Fibroblast of the aortic adventitia (primary cell): ENCODE measurements at regions not wholly inside any gene's neighbourhood (a gene's known extent, or its start where the extent isn't known, plus 50 kb on each side); places are given as distances from the start of the nearest gene placed in this dataset.

Experiments
- DNase-seq: peaks from one replicate; pipeline ENCODE4 v3.0.0-alpha.2; 2010; ENCODE audit warnings: low read depth
- H3K4me3 ChIP-seq: 2 replicates; pipeline ENCODE4 v1.5.1; 2011; ENCODE audit warnings: low read depth, mild to moderate bottlenecking, control low read depth, low read length, moderate library complexity
- TF ChIP-seq, protein P1 (sequence below): IDR thresholded peaks from 2 replicates; pipeline ENCODE4 v1.5.1; 2011; ENCODE audit warnings: mild to moderate bottlenecking, low read length, control low read depth, inconsistent platforms; ENCODE audit not compliant: insufficient read depth

DNA sequence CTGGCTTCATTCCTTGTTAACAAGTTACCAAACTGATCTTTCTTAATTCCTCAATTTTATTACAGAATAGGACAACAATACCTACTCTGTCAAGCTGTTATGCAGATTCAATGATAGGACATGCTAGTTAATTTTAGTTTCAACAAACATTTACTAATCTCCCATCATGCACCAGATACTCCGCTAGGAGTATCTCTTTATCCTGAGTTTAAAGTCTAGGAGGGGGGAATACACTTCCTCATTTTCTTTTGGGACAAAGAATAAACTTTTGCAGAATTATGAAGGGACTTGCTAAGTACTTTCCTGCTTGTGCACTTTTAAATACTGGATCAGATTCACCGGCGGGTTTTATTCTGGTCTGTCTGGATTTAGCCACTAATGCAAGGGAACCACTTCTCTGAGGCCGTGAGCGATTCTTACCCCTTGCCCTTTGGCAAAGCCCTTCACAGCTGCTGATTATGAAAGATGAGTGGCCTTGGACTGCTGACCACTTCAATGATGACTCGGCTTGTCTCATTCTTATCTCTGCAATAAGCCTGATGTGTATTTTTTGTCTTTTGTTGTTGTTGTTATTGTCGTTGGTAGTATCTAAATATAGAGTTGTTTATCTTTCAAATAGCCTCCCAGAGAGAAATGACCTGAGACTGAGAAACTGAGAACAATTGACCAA is 73.9 kb downstream of the RMI1 start:
- H3K4me3 ChIP-seq = no peak overlapping the region
- TF ChIP-seq, protein P1, sequence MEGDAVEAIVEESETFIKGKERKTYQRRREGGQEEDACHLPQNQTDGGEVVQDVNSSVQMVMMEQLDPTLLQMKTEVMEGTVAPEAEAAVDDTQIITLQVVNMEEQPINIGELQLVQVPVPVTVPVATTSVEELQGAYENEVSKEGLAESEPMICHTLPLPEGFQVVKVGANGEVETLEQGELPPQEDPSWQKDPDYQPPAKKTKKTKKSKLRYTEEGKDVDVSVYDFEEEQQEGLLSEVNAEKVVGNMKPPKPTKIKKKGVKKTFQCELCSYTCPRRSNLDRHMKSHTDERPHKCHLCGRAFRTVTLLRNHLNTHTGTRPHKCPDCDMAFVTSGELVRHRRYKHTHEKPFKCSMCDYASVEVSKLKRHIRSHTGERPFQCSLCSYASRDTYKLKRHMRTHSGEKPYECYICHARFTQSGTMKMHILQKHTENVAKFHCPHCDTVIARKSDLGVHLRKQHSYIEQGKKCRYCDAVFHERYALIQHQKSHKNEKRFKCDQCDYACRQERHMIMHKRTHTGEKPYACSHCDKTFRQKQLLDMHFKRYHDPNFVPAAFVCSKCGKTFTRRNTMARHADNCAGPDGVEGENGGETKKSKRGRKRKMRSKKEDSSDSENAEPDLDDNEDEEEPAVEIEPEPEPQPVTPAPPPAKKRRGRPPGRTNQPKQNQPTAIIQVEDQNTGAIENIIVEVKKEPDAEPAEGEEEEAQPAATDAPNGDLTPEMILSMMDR = no peak
- DNase-seq = no peak

DNA sequence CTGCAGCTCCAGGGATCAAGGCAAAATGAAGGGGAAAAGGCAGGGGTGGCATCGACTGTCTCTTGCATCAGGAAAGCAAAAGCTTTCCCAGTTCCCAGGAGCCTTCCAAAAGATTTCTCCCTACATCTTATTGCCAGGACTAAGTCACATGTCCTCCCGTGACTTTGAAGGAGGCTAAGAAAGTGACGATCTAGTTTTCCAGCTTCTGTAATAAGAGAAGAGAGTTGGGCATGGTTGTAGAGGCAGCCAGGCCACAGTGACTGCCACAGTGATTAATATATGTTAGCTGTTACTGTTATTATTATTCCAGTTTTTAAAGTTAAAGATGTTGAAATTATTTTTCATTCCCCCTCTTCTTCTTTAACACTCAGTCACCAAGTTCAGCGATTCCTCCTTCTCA is 77.1 kb downstream of the RMI1 start:
- DNase-seq = no peak
- TF ChIP-seq, protein P1 = no peak
- H3K4me3 ChIP-seq = no peak overlapping the region

DNA sequence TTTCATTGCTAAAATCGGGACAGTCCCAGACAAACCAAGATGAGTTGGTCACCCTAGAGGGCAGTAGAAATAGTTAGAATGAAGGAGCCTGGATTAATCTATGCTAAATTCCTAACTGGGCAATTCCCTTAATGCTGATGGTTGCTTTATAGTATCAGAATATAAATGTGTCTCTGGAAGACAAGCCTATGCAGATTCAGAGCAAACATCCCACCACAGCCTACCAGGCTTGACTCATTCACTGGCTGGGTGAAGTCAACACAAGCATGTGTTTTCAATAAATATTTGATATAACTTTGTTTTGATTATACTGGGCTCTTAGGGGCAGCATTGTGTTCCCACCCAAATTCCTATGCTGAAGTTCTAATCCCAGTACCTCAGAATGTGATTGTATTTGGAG is 79.3 kb downstream of the RMI1 start:
- DNase-seq = no peak
- TF ChIP-seq, protein P1 = no peak
- no peak overlapping the region for H3K4me3 ChIP-seq

- no peak for DNase-seq
- no peak overlapping the region for H3K4me3 ChIP-seq
- TF ChIP-seq, protein P1 = no peak
These were observed 81.1 kb downstream of the RMI1 start for GRCh38 chr9:84061613-84062193.

DNA sequence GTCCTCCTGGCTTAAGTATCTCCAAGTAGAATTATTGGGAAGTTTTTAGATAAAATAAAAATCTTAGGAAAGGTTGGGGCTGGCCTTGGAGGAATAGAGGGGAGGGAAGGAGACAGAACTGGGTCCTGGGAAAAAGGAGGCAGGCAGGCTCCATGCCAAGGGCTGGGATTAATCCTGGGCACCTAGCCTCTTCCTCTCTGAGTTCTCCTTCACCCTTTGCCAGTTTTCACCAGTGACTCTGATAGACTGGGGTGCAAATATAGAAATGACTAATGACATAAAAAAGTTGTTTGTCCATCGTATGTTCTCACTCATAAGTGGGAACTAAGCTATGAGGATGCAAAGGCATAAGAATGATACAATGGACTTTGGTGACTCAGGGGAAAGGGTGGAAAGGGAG is 81.9 kb downstream of the RMI1 start:
- no peak for DNase-seq
- TF ChIP-seq, protein P1 = no peak
- no peak overlapping the region for H3K4me3 ChIP-seq

DNA sequence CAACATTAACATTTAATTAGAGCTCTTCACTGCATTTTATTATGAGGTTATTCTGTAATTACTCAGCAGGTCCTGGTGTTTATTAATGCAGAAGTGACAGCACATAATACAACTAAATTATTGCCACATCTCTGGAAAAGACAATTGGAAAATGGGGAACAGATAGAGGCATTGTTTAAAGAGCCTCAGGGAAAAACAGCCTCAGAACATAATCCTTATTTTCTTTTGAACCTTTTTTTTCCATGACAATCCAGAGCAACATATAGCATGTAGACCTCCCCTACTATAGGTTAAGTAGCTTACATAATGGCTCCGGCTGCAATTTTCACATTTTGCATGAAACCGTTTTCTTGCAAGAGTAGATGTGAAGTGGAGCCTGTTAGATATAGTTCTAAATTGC is 87.2 kb downstream of the RMI1 start:
- DNase-seq = no peak
- TF ChIP-seq, protein P1 = no peak
- no peak overlapping the region for H3K4me3 ChIP-seq

- H3K4me3 ChIP-seq = no peak overlapping the region
- DNase-seq = no peak
These were observed 88.3 kb downstream of the RMI1 start for GRCh38 chr9:84068872-84069271.

More at GRCh38 chr9:84068872-84069271, 88.3 kb downstream of the RMI1 start:
- TF ChIP-seq, protein P1 = no peak
